Esophagus muscularis mucosa (tissue), 4 donors: ENCODE measurements at regions not wholly inside any gene's neighbourhood (a gene's known extent, or its start where the extent isn't known, plus 50 kb on each side); places are given as distances from the start of the nearest gene placed in this dataset.

ENCODE experiments used
- DNase-seq: peaks from one replicate; pipeline ENCODE4 v3.0.0-alpha.2; 2017; ENCODE audit errors: extremely low spot score
- H3K27ac ChIP-seq, 4 donors: fragments of 200-600 bp; sonication (generic); replicated peaks in 1 of 4; 1 replicate in 3 of 4; 2 replicates in 1 of 4; pipeline ENCODE4 v1.5.1; 2016 to 2019; ENCODE audit warnings: mild to moderate bottlenecking in 1 of 4
- H3K27me3 ChIP-seq, 4 donors: fragments of 200-600 bp; sonication (generic); one replicate each; pipeline versions ENCODE4 v1.5.1 to v1.6.0; 2016 to 2019
- H3K36me3 ChIP-seq, 4 donors: fragments of 200-600 bp; sonication (generic); one replicate each; pipeline ENCODE4 v1.5.1; 2016 to 2019
- H3K4me1 ChIP-seq, 4 donors: fragments of 200-600 bp; sonication (generic); one replicate each; pipeline ENCODE4 v1.5.1; 2016 to 2019
- H3K4me3 ChIP-seq, 4 donors: fragments of 200-600 bp; sonication (generic); 1 replicate in 2 of 4; 2 replicates in 2 of 4; pipeline ENCODE4 v1.5.1; 2016 to 2019; ENCODE audit warnings: mild to moderate bottlenecking in 4 of 4, moderate library complexity in 1 of 4
- H3K9me3 ChIP-seq, 4 donors: fragments of 200-600 bp; sonication (generic); 1 replicate in 3 of 4; 2 replicates in 1 of 4; pipeline ENCODE4 v1.5.1; 2016 to 2019
- CTCF ChIP-seq, 3 experiments: fragments of 200-600 bp in 2 of 3; fragments of 450-650 bp in 1 of 3; sonication (generic) in 2 of 3; IDR thresholded peaks; one replicate each; pipeline ENCODE4 v1.5.1; 2017 to 2019; ENCODE audit warnings: antibody characterized with exemption in 3 of 3, mild to moderate bottlenecking in 2 of 3, moderate library complexity in 1 of 3
- EP300 ChIP-seq: sonication (generic); formaldehyde crosslinking; IDR thresholded peaks from one replicate; pipeline ENCODE4 v1.6.1; 2017; ENCODE audit warnings: antibody characterized with exemption
- POLR2A ChIP-seq: fragments of 450-650 bp; IDR thresholded peaks from one replicate; pipeline ENCODE4 v1.6.1; 2017; ENCODE audit warnings: antibody characterized with exemption, moderate library complexity, mild to moderate bottlenecking, low read depth
- POLR2AphosphoS5 ChIP-seq, 2 donors: sonication (generic); formaldehyde crosslinking; IDR thresholded peaks; one replicate each; pipeline ENCODE4 v1.6.1; 2017; ENCODE audit warnings: antibody characterized with exemption in 2 of 2
- WGBS: methylation state at CpG from one replicate; pipeline ENCODE4 v1.1.5; 2018; 5-methylcytosine and 5-hydroxymethylcytosine counted together
- intact Hi-C: fragments of 100-400 bp; cut with DNase I; formaldehyde crosslinking; loops from one replicate; pipeline ENCODE4 v1.15.1; 2023

GRCh38 chr6:67888546-67888885 lies 746.6 kb upstream of the ADGRB3 start:
- 81% methylated on average over 9 of the region's 9 CpGs for WGBS
- no peaks in the 10 kb centered on the region for H3K4me1 ChIP-seq
- TF ChIP-seq POLR2A (no peak), EP300 (no peak), CTCF (IDR thresholded peaks at IDR 0.05) (no peak), POLR2AphosphoS5 (IDR thresholded peaks at IDR 0.05) (no peak)

GRCh38 chr6:67887747-67888545 lies 747.1 kb upstream of the ADGRB3 start:
- no peak for TF ChIP-seq EP300
- no peak for TF ChIP-seq CTCF (IDR thresholded peaks at IDR 0.05)
- no peak for TF ChIP-seq POLR2A
- no peak for TF ChIP-seq POLR2AphosphoS5 (IDR thresholded peaks at IDR 0.05)
- Histone ChIP-seq H3K4me1 (no peaks in the 10 kb centered on the region), H3K27me3 (no peaks in the 10 kb centered on the region), H3K36me3 (no peaks in the 10 kb centered on the region), H3K9me3 (no peaks in the 10 kb centered on the region), H3K27ac (no peak overlapping the region), H3K4me3 (no peak overlapping the region)
- 86% methylated on average over 17 of the region's 17 CpGs for WGBS
- intact Hi-C loops, result no loop called here
- DNase-seq, result no peak

More at GRCh38 chr6:67888546-67888885, 746.6 kb upstream of the ADGRB3 start:
- no peak overlapping the region for H3K27ac ChIP-seq
- H3K27me3 ChIP-seq, result no peaks in the 10 kb centered on the region
- no peaks in the 10 kb centered on the region for H3K9me3 ChIP-seq
- intact Hi-C loops, result no loop called here
- no peak for DNase-seq
- H3K36me3 ChIP-seq, result no peaks in the 10 kb centered on the region
- H3K4me3 ChIP-seq, result no peak overlapping the region

- 87% methylated on average over 4 of the region's 4 CpGs for whole genome bisulfite sequencing
- H3K27me3 ChIP-seq, result no peaks in the 10 kb centered on the region
- no peak overlapping the region for H3K27ac ChIP-seq
- DNase-seq, result no peak
- no peaks in the 10 kb centered on the region for H3K36me3 ChIP-seq
- TF ChIP-seq POLR2AphosphoS5 (IDR thresholded peaks at IDR 0.05), result no peak
- TF ChIP-seq POLR2A, result no peak
- TF ChIP-seq CTCF (IDR thresholded peaks at IDR 0.05), result no peak
- no peak for TF ChIP-seq EP300
- no peak overlapping the region for H3K4me3 ChIP-seq
- intact Hi-C loops, result no loop called here
- no peaks in the 10 kb centered on the region for H3K4me1 ChIP-seq
- H3K9me3 ChIP-seq, result no peaks in the 10 kb centered on the region
Measured at GRCh38 chr6:67887419-67887746, 747.7 kb upstream of the ADGRB3 start.

- Histone ChIP-seq H3K4me3 (no peak overlapping the region), H3K27ac (no peak overlapping the region), H3K4me1 (no peaks in the 10 kb centered on the region), H3K27me3 (no peaks in the 10 kb centered on the region), H3K9me3 (no peaks in the 10 kb centered on the region), H3K36me3 (no peaks in the 10 kb centered on the region)
- TF ChIP-seq CTCF (IDR thresholded peaks at IDR 0.05) (no peak), POLR2A (no peak), EP300 (no peak), POLR2AphosphoS5 (IDR thresholded peaks at IDR 0.05) (no peak)
- DNase-seq, result no peak
- 96% methylated on average over 22 of the region's 23 CpGs for WGBS
- intact Hi-C loops, result no loop called here
Measured at GRCh38 chr6:67886840-67887292, 748.2 kb upstream of the ADGRB3 start.
